ENCODE measurements at regions not wholly inside any gene's neighbourhood (a gene's known extent, or its start where the extent isn't known, plus 50 kb on each side); places are given as distances from the start of the nearest gene placed in this dataset.

- TF ChIP-seq EZH2 (IDR thresholded peaks at IDR 0.05; ENCODE audit: insufficient read depth, low read length) = no peak
- no peak for TF ChIP-seq CTCF (IDR thresholded peaks at IDR 0.05; ENCODE audit: insufficient read depth, low read depth, low read length)
Measured at GRCh38 chr2:194700116-194700515, 956.9 kb upstream of the SLC39A10 start.
